ENCODE measurements at regions not wholly inside any gene's neighbourhood (a gene's known extent, or its start where the extent isn't known, plus 50 kb on each side); places are given as distances from the start of the nearest gene placed in this dataset.
"Not testable (repeated sequence)": the region's sequence is repeated elsewhere in the genome, so short reads cannot be mapped to it uniquely, and the experiment has no call there.

GRCh38 chr11:21933095-21933494, 259.8 kb upstream of the ANO5 start:
- no peak for DNase-seq

GRCh38 chr11:21944577-21944976, 248.3 kb upstream of the ANO5 start:
- no peak for DNase-seq

- DNase-seq, result no peak
These were observed 244.0 kb upstream of the ANO5 start for GRCh38 chr11:21948876-21949275.

- no peak for DNase-seq
These were observed 243.0 kb upstream of the ANO5 start for GRCh38 chr11:21949763-21950413.

GRCh38 chr11:21963013-21963412, 229.9 kb upstream of the ANO5 start:
- no peak for DNase-seq

GRCh38 chr11:21965221-21965620, 227.7 kb upstream of the ANO5 start:
- DNase-seq, result no peak

- no peak for DNase-seq
These were observed 224.2 kb upstream of the ANO5 start for GRCh38 chr11:21968702-21969101.

- no peak for DNase-seq
These were observed 223.0 kb upstream of the ANO5 start for GRCh38 chr11:21969841-21970240.

- no peak for DNase-seq
These were observed 217.6 kb upstream of the ANO5 start for GRCh38 chr11:21975242-21975641.

- DNase-seq, result no peak
These were observed 216.7 kb upstream of the ANO5 start for GRCh38 chr11:21976210-21976609.

GRCh38 chr11:21983431-21983830, 209.5 kb upstream of the ANO5 start:
- no peak for DNase-seq

- DNase-seq, result no peak
These were observed 206.5 kb upstream of the ANO5 start for GRCh38 chr11:21986361-21986760.

GRCh38 chr11:21987261-21987660, 205.6 kb upstream of the ANO5 start:
- no peak for DNase-seq

GRCh38 chr11:21988477-21988876, 204.4 kb upstream of the ANO5 start:
- no peak for DNase-seq

- not testable (repeated sequence) for DNase-seq
These were observed 191.1 kb upstream of the ANO5 start for GRCh38 chr11:22001803-22002202.

GRCh38 chr11:22006901-22007300, 186.0 kb upstream of the ANO5 start:
- DNase-seq, result no peak

GRCh38 chr11:22031791-22032190, 161.1 kb upstream of the ANO5 start:
- no peak for DNase-seq

- DNase-seq, result no peak
These were observed 155.4 kb upstream of the ANO5 start for GRCh38 chr11:22037505-22037904.

GRCh38 chr11:22041039-22041438, 151.8 kb upstream of the ANO5 start:
- DNase-seq, result no peak

- no peak for DNase-seq
These were observed 150.8 kb upstream of the ANO5 start for GRCh38 chr11:22042081-22042480.

GRCh38 chr11:22044126-22044525, 148.8 kb upstream of the ANO5 start:
- DNase-seq, result no peak

- no peak for DNase-seq
These were observed 143.6 kb upstream of the ANO5 start for GRCh38 chr11:22049276-22049675.

- no peak for DNase-seq
These were observed 127.4 kb upstream of the ANO5 start for GRCh38 chr11:22065472-22065871.

- DNase-seq, result no peak
These were observed 123.0 kb upstream of the ANO5 start for GRCh38 chr11:22069844-22070243.

- no peak for DNase-seq
These were observed 116.5 kb upstream of the ANO5 start for GRCh38 chr11:22076271-22076930.

Measured in DMS 273 treated with DMSO at 0.1 percent for 48 hours (cell line).